Upper lobe of right lung (tissue), 1 donor: ENCODE measurements at regions not wholly inside any gene's neighbourhood (a gene's known extent, or its start where the extent isn't known, plus 50 kb on each side); places are given as distances from the start of the nearest gene placed in this dataset.

Experiments
- ATAC-seq: fragments of 200-7000 bp; cut with Tn5 transposase; one replicate; pipeline ENCODE4 v1.9.1; 2020; ENCODE audit warnings: mild to moderate bottlenecking, moderate library complexity
- DNase-seq: peaks from one replicate; pipeline ENCODE4 v3.0.0-alpha.2; 2020
- H3K27ac ChIP-seq: fragments of 200-600 bp; one replicate; pipeline ENCODE4 v1.8.0; 2022
- H3K27me3 ChIP-seq: fragments of 200-600 bp; one replicate; pipeline ENCODE4 v1.8.0; 2022; ENCODE audit warnings: mild to moderate bottlenecking
- H3K36me3 ChIP-seq: fragments of 200-600 bp; one replicate; pipeline ENCODE4 v1.8.0; 2022
- H3K4me1 ChIP-seq: fragments of 200-600 bp; one replicate; pipeline ENCODE4 v1.8.0; 2022
- H3K4me3 ChIP-seq: fragments of 200-600 bp; one replicate; pipeline ENCODE4 v1.8.0; 2022; ENCODE audit warnings: mild to moderate bottlenecking
- H3K9me3 ChIP-seq: fragments of 200-600 bp; one replicate; pipeline ENCODE4 v1.8.0; 2022
- CTCF ChIP-seq: fragments of 200-600 bp; IDR thresholded peaks from one replicate; pipeline ENCODE4 v1.8.0; 2022; ENCODE audit warnings: antibody characterized with exemption
- intact Hi-C: fragments of 100-400 bp; cut with DNase I; formaldehyde crosslinking; loops from one replicate; pipeline ENCODE4 v1.11.0; 2022
- donor health status: DM: no; HTN: yes; CAD: no; lungs with severe emphysema.

GRCh38 chr18:37675699-37676098 is 110.1 kb upstream of the CELF4 start:
- ATAC-seq, result no peak
- H3K27ac ChIP-seq, result no peak overlapping the region
- no peaks in the 10 kb centered on the region for H3K27me3 ChIP-seq
- H3K4me1 ChIP-seq, result no peaks in the 10 kb centered on the region
- intact Hi-C loops, result no loop called here
- H3K4me3 ChIP-seq, result no peak overlapping the region
- no peaks in the 10 kb centered on the region for H3K36me3 ChIP-seq
- DNase-seq, result no peak
- no peak for TF ChIP-seq CTCF
- H3K9me3 ChIP-seq, result no peaks in the 10 kb centered on the region

GRCh38 chr18:37674570-37674969 is 109.0 kb upstream of the CELF4 start:
- Histone ChIP-seq H3K9me3 (no peaks in the 10 kb centered on the region), H3K4me3 (no peak overlapping the region), H3K27ac (no peak overlapping the region), H3K36me3 (no peaks in the 10 kb centered on the region), H3K27me3 (no peaks in the 10 kb centered on the region), H3K4me1 (no peaks in the 10 kb centered on the region)
- intact Hi-C loops, result no loop called here
- no peak for TF ChIP-seq CTCF
- no peak for ATAC-seq
- no peak for DNase-seq

- intact Hi-C loops, result no loop called here
- Histone ChIP-seq H3K4me3 (no peak overlapping the region), H3K27me3 (no peaks in the 10 kb centered on the region), H3K4me1 (no peaks in the 10 kb centered on the region), H3K36me3 (no peaks in the 10 kb centered on the region), H3K27ac (no peak overlapping the region), H3K9me3 (no peaks in the 10 kb centered on the region)
- no peak for TF ChIP-seq CTCF
- ATAC-seq (no peak), DNase-seq (no peak)
These were observed 108.1 kb upstream of the CELF4 start for GRCh38 chr18:37673671-37674070.

GRCh38 chr18:37672932-37673595 is 107.5 kb upstream of the CELF4 start:
- no peak for DNase-seq
- intact Hi-C loops, result no loop called here
- H3K4me3 ChIP-seq, result no peak overlapping the region
- H3K9me3 ChIP-seq, result no peaks in the 10 kb centered on the region
- H3K27me3 ChIP-seq, result no peaks in the 10 kb centered on the region
- no peak overlapping the region for H3K27ac ChIP-seq
- H3K4me1 ChIP-seq, result no peaks in the 10 kb centered on the region
- H3K36me3 ChIP-seq, result no peaks in the 10 kb centered on the region
- TF ChIP-seq CTCF, result no peak
- ATAC-seq, result no peak

- H3K9me3 ChIP-seq, result no peaks in the 10 kb centered on the region
- H3K36me3 ChIP-seq, result no peaks in the 10 kb centered on the region
- H3K27ac ChIP-seq, result no peak overlapping the region
- TF ChIP-seq CTCF, result no peak
- no peaks in the 10 kb centered on the region for H3K27me3 ChIP-seq
- H3K4me3 ChIP-seq, result no peak overlapping the region
- intact Hi-C loops, result no loop called here
- H3K4me1 ChIP-seq, result no peaks in the 10 kb centered on the region
- DNase-seq, result no peak
- ATAC-seq, result no peak
These were observed 106.4 kb upstream of the CELF4 start for GRCh38 chr18:37672001-37672400.

GRCh38 chr18:37671530-37671929 is 105.9 kb upstream of the CELF4 start:
- Histone ChIP-seq H3K27me3 (no peaks in the 10 kb centered on the region), H3K36me3 (no peaks in the 10 kb centered on the region), H3K27ac (no peak overlapping the region), H3K4me1 (no peaks in the 10 kb centered on the region), H3K4me3 (no peak overlapping the region), H3K9me3 (no peaks in the 10 kb centered on the region)
- no peak for TF ChIP-seq CTCF
- no peak for ATAC-seq
- no peak for DNase-seq
- intact Hi-C loops, result no loop called here
